GM12865 (cell line): ENCODE measurements at regions not wholly inside any gene's neighbourhood (a gene's known extent, or its start where the extent isn't known, plus 50 kb on each side); places are given as distances from the start of the nearest gene placed in this dataset.

ENCODE experiments used
- DNase-seq: peaks from one replicate; pipeline ENCODE4 v3.0.0; 2010; ENCODE audit warnings: low read depth
- H3K4me3 ChIP-seq: 2 replicates; pipeline ENCODE4 v1.5.1; 2011; ENCODE audit warnings: mild to moderate bottlenecking, low read depth, low read length, control low read depth
- CTCF ChIP-seq: IDR thresholded peaks from 2 replicates; pipeline ENCODE4 v1.5.1; 2011; ENCODE audit warnings: low read length, control low read depth, low read depth, inconsistent platforms; ENCODE audit not compliant: insufficient read depth; ENCODE audit errors: missing control alignments

- no peak for TF ChIP-seq CTCF
- H3K4me3 ChIP-seq = no peak overlapping the region
- DNase-seq = no peak
Observed at GRCh38 chr14:26765301-26765700, 167.5 kb upstream of the NOVA1 start.

GRCh38 chr14:26765768-26766520 lies 168.1 kb upstream of the NOVA1 start:
- TF ChIP-seq CTCF = no peak
- H3K4me3 ChIP-seq = no peak overlapping the region
- DNase-seq = no peak

- no peak overlapping the region for H3K4me3 ChIP-seq
- DNase-seq = no peak
- no peak for TF ChIP-seq CTCF
Observed at GRCh38 chr14:26766726-26767125, 168.9 kb upstream of the NOVA1 start.

- TF ChIP-seq CTCF = no peak
- no peak overlapping the region for H3K4me3 ChIP-seq
- no peak for DNase-seq
Observed at GRCh38 chr14:26773906-26774593, 176.2 kb upstream of the NOVA1 start.

GRCh38 chr14:26775765-26776563 lies 178.1 kb upstream of the NOVA1 start:
- no peak overlapping the region for H3K4me3 ChIP-seq
- no peak for DNase-seq

More at GRCh38 chr14:26775765-26776563, 178.1 kb upstream of the NOVA1 start:
- TF ChIP-seq CTCF = no peak
